Ovary (tissue), 3 donors: ENCODE measurements at regions not wholly inside any gene's neighbourhood (a gene's known extent, or its start where the extent isn't known, plus 50 kb on each side); places are given as distances from the start of the nearest gene placed in this dataset.

Source experiments
- CTCF ChIP-seq, 3 donors: fragments of 450-650 bp in 2 of 3; fragments of 200-600 bp in 1 of 3; IDR thresholded peaks; one replicate each; pipeline versions ENCODE4 v1.5.1 to v1.8.0; 2016 to 2022; ENCODE audit warnings: antibody characterized with exemption in 3 of 3, mild to moderate bottlenecking in 1 of 3
- EP300 ChIP-seq: sonication (generic); formaldehyde crosslinking; IDR thresholded peaks from one replicate; pipeline ENCODE4 v1.6.1; 2017; ENCODE audit warnings: antibody characterized with exemption
- POLR2A ChIP-seq: fragments of 450-650 bp; IDR thresholded peaks from one replicate; pipeline ENCODE4 v1.6.1; 2017; ENCODE audit warnings: antibody characterized with exemption, mild to moderate bottlenecking, moderate library complexity
- donor health status: DM: no; HTN: no; CAD: no.

DNA sequence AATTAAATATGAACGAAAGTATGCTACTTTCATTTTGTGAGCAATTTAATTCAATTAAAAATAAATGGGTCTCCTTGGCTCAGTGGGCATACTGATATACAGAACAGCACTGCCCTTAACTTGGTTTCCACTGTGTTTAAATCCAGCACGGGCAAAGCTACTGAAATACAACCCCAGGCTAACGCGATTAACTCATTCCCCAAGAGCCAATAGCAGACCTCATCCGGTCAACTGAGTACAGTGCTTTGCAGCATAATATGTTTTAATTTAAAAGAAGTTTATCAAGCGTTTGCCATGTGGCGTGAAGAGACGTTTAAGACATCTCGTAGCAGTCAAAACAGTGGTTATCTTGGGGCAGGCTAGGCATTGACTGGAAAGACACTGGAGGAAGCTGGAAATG lies 118.6 kb downstream of the PROX1 start:
- TF ChIP-seq CTCF (IDR thresholded peaks at IDR 0.05) (no peak), POLR2A (no peak), EP300 (no peak)
